GM19351 (cell line): ENCODE measurements at regions not wholly inside any gene's neighbourhood (a gene's known extent, or its start where the extent isn't known, plus 50 kb on each side); places are given as distances from the start of the nearest gene placed in this dataset.
"Not testable (repeated sequence)": the region's sequence is repeated elsewhere in the genome, so short reads cannot be mapped to it uniquely, and the experiment has no call there.

Experiments used
- ATAC-seq: cut with Tn5 transposase; IDR thresholded peaks from one replicate; pipeline ENCODE4 v1.9.1; 2021; ENCODE audit warnings: mild to moderate bottlenecking, moderate library complexity; ENCODE audit not compliant: unreplicated experiment

GRCh38 chr13:33409673-33410510, 124.3 kb upstream of the STARD13 start:
- ATAC-seq = no peak

- ATAC-seq = no peak
Observed at GRCh38 chr13:33410619-33411018, 125.1 kb upstream of the STARD13 start.

GRCh38 chr13:33411312-33411711, 125.8 kb upstream of the STARD13 start:
- no peak for ATAC-seq

DNA sequence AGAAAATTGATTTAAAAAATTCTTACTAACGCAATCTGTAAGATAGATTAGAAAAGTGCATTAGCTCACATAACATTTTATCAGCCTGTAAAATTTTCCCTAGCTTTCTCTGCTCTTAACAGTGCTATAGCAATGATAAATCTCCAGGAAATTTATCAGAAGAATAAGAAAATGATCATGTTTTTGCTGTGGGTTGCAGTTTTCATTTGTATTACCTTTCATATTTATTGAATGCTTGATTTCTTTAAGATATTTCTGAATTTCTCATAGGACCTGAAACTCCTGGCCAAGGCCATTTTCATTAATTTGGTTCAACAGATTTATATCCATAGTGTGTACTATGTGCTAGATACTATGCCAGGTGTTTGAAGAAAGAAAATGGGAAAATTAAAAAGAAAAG, 130.3 kb upstream of the STARD13 start:
- ATAC-seq = no peak

- not testable (repeated sequence) for ATAC-seq
Observed at GRCh38 chr13:33418224-33418953, 132.8 kb upstream of the STARD13 start.

- ATAC-seq = not testable (repeated sequence)
Observed at GRCh38 chr13:33420117-33420516, 134.6 kb upstream of the STARD13 start.

GRCh38 chr13:33426131-33426530, 140.6 kb upstream of the STARD13 start:
- no peak for ATAC-seq

- no peak for ATAC-seq
Observed at GRCh38 chr13:33433316-33433715, 147.8 kb upstream of the STARD13 start.

- no peak for ATAC-seq
Observed at GRCh38 chr13:33434676-33435075, 149.1 kb upstream of the STARD13 start.

- no peak for ATAC-seq
Observed at GRCh38 chr13:33435207-33435606, 149.7 kb upstream of the STARD13 start.

DNA sequence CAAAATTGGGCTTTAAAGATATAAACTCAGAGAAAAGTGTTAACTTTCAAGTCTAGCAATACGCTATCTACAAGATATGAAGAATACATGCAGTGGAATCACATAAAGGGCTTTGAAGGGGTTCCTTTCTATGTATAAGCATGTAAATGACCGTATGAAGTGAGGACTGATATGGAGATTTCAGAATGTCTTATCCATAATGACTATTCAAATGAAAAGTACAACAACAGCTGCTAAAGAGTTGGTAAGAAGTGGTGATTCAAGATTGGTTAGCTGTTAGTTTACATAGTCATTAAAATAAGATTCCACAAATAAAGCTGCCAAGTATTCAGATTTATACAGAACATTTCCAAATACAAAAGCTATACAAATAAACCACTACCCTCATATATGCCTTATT, 153.4 kb upstream of the STARD13 start:
- no peak for ATAC-seq

DNA sequence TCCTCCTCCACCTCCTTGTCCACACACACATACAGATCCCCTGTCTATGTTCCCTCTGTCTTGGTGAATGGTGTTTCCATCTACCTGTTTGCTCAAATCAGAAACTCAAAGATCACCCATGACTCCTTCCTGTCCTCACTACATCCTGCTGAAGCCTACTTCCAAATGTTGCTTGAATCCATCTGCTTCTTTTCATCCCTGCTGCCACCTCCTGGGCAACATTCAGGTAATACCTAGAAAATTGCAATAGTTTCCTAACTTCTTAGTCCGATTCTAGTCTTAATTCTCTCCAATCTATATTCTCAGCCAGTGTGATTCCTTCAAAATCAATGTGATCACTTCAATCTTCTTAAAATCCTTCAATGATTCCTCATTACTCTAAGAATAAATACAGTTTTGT, 155.5 kb upstream of the STARD13 start:
- no peak for ATAC-seq

DNA sequence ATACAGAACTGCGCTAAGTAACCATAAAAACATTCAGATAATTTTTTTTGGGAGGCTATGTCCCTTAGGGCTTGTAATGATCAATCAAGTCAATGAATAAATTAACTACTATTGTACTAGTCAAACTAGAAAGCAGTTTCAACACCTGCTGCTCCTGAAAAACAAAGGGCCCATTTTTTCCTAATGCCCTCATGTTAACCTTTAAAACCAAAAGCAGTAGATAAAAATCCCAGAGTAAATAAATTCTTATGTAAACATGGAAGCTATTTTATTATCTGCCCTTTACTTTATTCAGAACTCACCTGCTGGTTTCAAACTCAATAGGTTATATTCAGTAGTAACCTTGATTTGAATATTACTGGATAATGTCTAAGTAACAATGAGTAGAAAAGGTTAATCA, 159.5 kb upstream of the STARD13 start:
- no peak for ATAC-seq

GRCh38 chr13:33445476-33445875, 159.9 kb upstream of the STARD13 start:
- ATAC-seq = no peak

- no peak for ATAC-seq
Observed at GRCh38 chr13:33446821-33447725, 161.5 kb upstream of the STARD13 start.

DNA sequence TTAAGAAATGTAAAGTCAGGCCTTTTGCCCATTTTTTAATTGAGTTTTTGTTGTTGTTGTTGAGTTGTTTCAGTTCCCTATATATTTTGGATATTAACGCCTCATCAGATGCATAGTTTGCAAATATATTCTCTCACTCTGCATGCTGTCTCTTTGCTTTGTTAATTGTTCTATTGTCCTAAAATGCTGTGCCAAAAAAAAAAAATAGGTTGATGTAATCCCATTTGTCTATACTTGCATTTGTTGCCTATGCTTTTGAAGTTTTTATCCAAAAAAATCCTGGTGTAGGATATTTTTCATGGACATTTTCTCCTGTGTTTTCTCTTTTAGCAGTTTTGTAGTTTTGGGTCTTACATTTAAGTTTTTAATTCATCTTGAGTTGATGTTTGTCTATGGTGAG, 163.3 kb upstream of the STARD13 start:
- ATAC-seq = no peak

GRCh38 chr13:33450956-33451709, 165.6 kb upstream of the STARD13 start:
- no peak for ATAC-seq

DNA sequence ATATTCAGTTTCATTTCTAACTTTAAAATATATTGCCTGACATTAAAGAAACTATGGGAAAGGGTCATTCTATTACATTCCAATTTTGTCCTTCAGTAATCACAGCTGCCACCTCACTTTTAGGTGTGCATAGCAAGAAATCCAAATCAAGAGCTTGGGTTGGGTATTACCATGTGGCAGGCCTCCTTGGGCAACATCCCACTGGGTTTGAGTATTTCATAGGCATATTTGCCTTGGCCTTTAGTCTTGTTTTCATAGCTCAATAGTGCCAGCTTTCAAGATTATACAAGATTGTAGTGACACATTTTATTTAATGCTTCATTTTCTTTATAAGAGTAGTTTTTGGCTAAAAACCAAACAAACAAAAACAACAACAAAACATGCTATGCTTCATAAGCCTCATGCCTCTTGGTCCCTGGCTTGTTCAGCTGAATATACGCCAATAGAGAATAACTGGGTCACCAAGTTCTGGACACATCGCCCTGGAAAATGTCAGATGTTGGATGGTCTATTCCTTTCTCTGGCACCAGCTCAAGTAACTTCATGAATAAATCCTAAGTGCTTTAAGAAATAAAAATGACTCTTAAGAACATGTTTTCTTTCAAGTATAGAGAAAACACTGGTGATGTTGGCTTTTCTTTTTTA, 167.4 kb upstream of the STARD13 start:
- ATAC-seq = no peak

- no peak for ATAC-seq
Observed at GRCh38 chr13:33453936-33454335, 168.4 kb upstream of the STARD13 start.
